ENCODE measurements at regions not wholly inside any gene's neighbourhood (a gene's known extent, or its start where the extent isn't known, plus 50 kb on each side); places are given as distances from the start of the nearest gene placed in this dataset.

DNA sequence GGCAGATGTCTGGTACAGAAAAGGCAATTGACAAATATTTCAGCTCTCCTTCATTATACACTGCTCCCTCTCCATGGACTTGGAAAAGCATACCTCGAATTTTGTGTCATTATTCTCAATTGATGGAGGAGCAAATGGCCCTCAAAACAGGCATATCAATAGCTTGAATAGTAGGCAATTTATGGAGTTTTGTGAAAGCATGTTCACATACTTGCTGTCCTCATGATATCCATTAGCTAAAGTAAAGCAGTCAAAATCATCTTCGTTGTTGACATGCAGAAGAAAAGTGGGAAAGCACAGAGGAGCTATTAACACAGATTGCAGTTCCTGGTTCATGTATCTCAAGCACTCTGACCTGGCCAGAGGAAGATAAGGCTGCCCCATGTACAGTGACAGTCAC, 472.8 kb downstream of the CCSER2 start:
- no peak for DNase-seq

DNA sequence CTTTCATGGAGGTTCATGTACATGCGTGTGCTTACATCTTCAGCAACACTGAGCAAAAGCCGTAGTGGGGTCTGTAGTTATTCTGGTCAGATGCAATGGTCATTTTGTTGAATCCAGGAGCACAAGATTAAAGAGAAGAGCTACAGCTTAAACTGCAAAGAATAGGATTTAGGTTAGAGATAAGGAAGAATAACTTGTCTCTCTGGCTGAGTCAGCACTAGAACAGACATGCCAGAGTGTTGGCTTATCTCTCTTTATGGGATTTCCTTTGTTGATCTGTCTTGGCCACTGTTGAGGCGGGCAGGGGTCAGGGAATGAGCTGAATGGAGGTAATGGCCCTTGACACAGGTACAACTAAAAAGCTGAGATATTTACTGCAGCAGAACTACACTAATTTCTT, 473.5 kb downstream of the CCSER2 start:
- no peak for DNase-seq

DNA sequence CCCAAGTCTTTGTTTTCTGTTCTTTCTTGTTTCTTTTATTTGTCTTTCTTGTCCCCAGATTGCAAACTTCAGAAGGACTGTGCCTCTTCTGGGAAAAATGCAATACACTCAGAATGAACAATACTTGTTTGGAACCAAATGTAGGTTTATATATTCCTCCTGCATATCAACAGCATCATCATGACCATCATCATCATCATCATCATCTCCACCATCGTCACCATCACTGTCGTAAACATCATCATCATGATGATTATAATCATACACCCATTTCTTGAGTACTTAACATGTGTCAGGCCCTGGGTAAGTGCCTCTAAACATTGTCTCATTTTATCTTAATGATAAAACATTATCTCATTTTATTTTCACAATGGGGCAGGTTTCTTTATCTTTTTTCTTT, 476.8 kb downstream of the CCSER2 start:
- no peak for DNase-seq

DNA sequence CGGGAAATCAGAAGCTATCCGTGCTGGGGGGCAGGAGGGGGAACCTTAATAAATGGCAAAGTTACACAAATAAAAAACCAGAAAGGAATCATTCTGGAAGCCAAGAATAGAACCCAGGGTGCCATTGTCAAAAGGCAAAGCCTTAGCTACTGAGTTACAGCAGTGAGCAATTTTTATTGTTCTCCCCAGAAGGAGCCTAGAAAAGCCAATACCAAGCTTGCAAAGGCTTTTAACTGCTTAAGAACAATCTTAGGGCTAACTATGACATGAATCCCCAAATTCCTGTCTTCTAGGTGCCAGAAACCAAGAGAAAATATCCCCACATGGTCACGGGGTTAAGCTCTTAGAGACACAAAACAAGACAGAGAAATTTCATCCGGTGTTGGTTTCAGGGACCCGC, 482.7 kb downstream of the CCSER2 start:
- no peak for DNase-seq

DNA sequence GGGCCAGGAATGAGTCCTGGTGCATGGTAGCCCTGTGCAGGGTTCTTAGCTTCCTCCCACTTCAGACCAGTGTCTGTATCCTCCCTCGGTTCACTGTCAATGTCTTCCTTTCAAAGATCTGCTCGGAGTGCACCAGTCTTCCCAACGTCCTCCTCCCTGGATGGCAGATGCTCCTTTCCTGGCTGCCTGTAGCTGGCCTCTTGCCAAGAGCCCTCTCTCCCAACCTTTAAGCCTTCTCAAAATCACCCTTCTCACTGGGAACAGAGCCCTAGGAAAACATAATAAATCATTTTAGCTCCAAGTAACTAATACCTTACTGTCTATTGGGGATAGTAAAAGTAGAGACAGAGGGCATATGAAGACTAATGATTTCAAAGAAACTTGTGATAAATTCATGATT, 490.6 kb downstream of the CCSER2 start:
- DNase-seq, result no peak

DNA sequence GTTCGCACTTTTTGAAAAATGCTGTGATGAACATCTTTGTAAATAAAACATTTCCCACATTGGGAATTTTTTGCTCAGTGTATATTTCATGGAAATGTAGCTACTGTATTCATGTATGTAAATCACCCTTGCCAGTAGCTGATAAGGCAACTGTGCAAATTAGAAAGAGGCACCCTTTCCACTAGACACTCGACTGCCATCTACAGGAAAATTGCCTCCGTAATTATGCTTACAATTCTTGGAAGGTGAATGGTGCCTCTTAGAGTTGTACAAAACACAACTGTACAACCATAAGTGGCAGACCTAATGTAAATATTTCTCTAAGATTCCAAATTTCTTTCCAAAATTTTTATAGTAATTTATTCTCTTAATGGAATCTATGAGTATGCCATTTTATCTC, 491.7 kb downstream of the CCSER2 start:
- no peak for DNase-seq

DNA sequence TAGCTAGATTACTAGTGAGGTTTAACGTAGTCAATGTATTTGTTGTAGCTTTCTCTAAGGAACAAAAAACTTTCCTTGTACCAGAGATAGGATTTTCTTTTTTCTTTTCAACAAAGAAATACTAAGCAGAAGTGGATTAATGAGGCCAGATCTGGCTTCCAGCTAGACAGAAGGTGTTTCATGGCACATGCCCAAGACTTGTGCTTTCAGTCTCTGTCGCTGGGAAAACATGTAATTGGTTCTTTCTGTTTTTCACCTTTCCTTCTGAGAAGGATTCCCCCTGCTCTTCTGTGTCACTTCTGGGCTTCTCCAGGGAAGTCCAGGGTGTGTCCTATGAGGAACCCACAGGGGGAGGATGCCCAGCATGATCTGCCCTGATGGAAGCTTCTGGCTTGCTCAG, 492.2 kb downstream of the CCSER2 start:
- DNase-seq, result no peak

DNA sequence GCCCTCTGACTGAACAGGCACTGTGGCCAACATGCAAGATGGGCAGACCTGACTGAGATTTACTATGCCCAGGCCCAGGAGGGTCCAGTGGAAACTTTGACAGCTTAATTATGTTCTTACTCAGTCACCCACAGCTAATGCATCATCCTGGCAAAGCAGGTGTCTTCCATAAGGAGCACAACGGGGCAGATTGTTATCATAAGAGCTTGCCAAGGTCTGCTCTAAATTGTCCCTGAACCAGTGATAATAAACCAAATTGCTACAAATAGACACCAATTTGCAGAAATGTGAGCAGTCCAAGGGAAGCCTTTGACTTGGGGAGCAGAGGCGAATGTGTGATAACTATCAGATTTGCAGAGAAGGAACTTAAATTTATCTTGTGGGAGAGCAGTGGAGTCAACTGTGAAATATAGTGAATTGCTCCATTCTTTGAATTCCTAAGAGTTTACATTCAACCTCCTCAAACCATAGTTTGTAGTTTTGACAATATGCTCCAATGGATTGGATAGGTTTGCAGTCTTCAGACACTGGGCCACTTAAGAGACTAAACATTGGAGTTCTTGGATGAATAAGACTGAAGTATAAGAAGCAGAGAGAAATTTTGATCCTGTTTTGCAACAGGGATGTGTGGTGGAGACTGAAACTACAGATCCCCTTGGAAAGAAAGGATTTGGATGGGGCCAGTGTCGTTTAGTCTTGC, 494.7 kb downstream of the CCSER2 start:
- DNase-seq, result no peak

DNA sequence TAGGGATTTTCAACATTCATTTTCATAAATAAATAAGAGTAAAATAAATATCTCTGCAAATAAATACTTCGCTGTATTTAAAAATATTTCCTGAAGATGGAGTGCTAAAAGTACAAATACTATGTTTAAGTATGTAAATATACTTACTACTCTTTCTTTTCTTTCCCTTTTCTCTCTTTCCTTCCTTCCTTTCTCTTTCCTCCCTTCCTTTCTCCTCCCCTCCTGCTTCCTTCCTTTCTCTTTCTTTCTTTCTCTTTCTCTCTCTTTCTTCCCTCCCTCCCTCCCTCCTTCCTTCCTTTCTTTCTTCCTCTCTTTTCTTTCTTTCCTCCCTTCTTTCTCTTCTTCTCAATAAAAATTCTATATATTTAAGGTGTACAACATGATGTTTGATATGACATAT, 496.1 kb downstream of the CCSER2 start:
- DNase-seq, result no peak

DNA sequence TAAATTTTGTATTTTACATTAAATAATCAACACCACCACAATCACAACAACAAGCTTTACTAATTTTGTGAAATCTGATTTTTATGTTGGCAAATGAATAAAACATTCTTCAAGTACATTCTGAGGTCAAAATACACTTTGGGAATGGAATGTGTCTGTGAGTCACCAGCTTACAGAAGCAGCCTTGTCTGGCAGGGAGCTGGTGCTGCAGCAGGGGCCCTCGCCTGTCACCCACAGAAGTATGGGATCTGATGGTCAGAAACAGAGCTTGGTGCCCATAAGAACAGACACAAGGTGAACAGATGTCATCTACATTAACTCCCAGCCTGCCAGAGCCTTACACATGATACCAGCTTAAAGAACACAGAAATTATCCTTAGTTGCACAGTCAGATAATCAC, 496.9 kb downstream of the CCSER2 start:
- no peak for DNase-seq

DNA sequence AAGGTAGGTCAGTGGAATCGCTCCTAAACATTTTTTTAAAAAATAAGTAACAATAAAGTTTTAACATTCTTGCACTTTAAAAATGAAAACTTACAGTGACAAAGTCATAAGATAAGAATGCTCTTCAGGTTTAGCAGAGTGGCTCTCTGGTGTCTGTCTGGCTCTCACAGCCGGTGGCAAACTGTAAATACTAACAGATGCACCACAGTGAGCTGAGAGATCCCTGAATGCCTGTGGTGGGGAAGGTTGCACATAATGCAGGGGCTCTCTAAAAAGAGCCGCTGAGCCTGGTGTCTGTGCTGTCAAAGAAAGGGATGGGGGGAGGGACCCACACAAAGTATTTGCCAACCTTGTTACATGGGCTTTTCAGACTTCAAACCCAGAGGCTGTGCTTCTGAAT, 498.3 kb downstream of the CCSER2 start:
- DNase-seq, result no peak

DNA sequence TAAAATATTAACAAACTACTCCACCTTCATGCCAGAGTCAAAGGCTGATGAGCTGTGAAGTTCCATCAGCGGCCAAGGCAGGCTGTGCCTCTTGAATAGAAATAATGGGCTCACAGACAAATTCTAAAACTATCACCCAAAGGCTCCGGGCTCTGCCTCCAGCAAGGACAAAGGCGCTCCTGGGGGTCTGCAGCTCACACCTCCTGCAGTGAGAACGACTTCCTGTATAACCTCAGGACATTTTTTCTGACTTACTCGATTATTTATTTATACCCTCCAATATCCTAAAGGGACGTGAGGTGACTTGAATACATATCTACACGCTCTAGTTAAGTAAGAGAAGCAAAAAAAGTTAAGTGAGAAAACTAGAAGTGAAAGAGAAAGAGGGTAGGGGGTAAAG, 500.7 kb downstream of the CCSER2 start:
- no peak for DNase-seq

DNA sequence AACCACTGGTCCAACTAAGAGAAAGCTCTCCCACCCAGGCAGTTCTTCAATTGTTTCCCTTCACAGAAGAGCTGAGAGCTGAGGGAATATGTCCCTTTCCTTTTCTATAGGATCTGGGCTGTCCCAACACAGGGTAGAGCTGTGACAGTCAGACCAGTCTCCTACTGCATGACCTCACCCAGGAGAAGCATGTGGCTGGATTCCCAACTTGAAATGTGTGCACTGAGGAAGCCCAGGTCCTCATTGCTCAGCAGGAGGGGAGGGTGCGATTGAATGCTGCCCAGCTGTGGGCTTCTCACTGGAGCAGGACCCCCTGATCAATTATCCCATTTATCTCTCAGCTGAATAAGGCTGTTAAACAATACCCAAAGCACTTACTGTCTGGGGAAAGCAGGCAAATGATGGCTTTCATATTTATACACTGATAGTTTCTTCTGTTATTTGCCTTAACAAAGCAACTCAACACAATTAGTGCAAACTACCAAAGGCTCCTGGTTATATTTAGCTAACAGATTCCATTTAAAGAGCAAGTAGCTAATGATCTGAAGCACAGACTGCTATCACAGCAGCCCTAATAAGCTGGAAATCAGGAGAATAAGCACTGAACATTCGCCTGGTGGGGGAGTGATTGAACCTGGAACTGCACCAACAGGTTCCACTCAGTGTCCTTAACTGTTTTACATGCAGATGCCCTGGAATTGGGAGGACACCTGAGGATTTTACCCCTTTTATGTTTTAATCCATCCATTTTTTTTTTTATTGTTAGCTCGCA, 508.8 kb downstream of the CCSER2 start:
- DNase-seq, result no peak

DNA sequence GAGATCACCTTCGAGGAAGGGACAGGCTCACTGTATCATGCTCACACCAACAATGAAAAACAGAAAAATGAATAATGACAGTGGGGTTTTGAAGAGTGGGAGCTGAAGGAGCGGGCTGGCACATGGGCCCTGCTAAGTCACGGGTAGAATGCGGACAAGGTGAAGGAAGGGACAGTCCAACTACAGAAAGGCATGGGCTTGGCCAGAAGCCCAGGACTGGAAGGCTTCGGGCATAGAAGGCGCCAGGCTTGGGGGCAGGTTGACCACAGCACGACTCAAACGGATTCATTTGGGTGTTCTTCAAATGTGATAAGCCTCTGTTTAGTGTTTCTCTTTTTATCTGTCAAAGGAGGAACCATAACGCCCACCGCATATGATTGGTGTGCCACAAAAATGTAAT, 509.5 kb downstream of the CCSER2 start:
- no peak for DNase-seq

DNA sequence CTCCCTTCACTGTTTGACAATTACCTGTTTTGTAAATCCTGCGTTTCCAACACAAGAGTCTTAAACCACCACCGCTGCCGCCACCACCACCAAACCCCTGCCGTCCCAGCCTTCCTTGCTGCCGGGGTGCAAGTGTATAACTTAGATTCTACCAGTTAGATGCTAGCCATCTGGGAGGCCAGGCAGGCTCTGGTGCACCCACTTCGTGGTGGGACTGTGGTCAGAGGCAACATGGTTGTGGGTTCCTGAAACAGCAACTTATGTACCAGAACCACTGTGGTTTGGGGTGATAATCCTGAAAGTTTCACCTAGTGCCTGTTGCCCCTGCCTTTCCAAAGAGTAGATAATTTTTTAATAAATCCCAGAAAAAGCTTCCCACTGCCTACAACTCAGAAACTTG, 510.5 kb downstream of the CCSER2 start:
- DNase-seq, result no peak

DNA sequence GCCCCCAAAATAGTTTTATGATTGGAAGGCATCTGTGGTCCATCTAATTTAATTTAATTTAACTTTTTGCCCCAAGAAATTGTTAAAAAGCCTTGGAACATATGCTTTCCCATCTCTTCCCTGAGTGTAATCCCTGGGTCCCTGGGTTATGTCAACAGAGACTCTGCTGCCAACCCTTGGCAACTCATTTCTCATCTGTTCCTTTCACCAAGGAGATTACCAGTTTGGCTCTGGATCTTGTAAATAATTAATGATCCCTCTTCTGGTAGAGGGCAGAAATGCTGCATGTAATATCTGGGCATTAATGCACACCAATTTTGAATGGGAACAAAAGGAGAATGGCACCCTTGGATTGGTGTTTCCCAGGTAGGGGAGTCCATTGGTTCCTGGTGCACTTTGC, 514.2 kb downstream of the CCSER2 start:
- DNase-seq, result no peak

DNA sequence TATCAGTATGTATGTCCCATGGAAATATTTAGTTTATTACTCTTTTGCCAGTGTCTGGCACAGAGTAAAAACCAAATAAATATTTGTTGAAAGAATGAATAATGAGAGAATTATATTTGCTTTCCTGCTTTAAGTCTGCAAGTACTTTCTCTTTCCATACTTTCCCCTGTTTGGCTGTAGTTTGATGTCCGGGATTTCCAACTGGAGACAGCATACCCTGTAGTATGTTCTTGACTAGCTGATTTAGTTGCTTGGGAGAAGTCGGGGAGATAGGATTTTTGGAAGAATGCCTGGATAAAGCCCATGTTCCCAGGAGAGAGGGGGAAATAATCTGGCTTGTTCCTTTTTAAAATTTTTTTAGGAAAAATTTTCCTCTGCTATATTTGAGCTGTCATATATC, 516.1 kb downstream of the CCSER2 start:
- no peak for DNase-seq

DNA sequence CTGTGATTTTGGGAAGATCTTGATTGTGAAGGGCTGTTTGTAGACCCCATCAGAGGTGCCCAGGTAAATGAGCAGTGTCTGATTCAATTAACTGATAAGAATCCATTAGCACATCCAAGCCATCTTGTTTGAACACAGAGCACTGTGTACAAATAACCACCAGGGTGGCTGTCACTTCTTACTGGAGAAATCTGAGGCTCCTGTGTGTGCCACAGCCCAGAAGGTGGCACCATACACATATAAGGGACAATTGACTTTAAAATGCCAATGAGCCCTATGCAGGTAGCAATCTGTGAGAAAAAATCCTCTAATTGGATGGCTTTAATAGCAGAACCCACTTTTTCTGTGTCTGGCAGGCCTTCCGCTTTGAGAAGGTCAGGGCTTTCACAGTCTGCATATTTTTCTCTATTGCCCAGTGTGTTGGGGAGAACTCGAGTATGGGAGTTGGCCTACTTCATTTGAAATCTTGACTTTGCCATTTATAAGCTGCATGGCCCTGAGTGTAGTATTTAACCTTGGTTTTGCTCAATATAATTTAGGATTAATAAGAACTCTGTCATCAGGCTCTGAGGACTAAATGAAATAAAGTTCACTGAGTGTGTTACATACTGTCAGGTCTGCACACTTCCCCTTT, 517.4 kb downstream of the CCSER2 start:
- peak; percentile 32 for DNase-seq

DNA sequence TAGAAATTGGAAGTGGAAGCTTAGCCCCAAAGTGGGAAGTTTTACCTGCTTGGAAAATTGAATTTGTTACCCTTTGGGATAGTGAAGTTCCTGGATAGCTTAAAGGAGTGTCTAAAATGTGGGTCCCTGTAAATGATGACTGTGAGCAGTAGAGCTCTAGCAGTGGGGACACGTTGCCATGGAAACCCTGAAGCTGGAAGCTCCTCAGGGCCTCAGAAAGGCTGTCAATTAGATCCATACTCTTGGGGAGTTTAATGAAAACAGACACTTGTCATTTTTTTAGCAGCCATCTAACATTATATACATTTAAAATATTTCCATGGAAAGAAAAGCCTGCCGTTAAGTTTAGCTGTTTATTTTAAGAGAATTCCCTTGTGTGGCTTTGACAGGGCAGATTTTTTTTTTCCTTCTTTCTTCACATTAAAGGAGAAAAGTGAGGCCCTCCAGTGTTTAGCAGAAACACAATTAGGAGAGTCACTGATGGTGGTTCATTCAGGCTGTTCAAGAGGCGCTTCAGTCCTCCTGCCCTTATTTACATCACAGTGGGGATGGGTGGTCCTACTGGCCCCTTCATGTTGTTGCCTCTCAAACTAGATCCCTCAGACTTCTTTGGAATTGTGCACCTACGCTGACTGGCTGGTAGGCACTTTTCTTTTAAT, 518.4 kb downstream of the CCSER2 start:
- no peak for DNase-seq

DNA sequence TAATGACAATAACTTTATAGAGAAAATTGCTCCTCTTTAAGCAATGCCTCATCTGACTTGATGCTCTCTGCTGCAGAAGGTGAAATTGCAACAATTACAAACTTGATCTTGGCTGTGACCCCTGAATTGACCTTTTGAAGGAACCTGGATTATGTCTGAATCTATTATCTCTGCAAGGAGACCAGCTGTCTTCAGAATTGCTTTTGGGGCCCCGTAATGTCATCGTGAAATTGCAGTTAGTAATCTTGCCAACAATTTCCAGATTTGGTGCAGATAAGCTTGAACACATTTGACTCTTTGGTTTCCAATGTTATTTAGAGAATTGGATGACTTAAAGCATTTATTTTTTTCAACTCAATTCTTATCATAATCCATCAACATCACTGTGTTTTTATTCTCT, 520.6 kb downstream of the CCSER2 start:
- DNase-seq, result no peak

DNA sequence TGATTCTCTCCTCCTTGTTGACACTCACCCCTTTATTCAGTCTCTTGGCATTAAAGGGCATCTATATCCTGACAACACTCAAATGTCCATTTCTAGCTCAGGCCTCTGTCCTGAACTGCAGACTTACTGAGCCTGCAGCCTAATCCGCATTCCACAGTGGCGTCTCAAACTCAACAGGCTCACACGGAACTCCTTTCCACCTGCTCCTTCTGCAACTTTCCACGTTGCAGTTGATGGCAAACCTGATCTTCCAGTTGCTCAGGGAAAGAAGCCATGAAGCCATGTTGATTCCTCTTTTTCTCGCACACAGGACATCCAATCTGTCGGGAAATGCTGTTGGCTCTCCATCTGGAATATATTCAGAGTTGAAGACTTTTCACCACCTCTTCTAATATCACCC, 522.4 kb downstream of the CCSER2 start:
- no peak for DNase-seq

DNA sequence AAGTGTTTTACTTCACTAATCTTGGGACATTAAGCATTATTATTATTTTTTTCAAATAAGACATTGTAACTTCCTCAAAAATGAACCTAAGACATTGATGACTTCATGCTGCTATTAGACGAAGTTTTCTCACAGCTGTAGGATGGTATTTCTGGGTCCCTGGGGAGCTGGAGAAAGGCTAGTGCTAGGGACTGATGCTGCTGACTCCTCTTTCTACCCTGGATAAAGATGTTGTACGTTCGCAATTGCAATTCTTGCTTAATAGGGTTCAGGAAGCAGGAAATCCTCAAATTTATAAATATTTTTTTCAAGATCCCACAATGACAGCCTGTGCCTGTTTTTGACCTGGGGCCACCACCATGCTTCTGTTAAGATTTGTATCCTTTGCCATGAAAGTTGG, 526.0 kb downstream of the CCSER2 start:
- no peak for DNase-seq

DNA sequence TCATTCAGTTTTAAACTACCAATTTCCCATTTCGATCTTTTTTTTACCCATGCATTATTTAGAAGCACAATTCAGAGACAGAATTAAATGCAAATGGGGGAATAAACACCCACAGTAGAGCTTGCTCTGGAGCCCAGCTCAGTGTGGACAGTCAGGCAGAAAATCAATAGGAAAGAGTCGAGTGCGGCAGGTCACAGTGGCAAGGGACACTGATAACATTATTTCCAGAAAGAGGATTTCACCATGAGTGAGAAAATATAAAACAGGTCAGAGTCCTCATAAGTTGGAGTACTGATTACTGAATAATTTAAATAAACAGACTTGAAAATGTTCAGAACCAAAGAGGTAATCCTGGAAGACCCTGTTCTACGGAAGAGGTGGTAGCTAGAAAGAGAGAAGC, 532.5 kb downstream of the CCSER2 start:
- no peak for DNase-seq

DNA sequence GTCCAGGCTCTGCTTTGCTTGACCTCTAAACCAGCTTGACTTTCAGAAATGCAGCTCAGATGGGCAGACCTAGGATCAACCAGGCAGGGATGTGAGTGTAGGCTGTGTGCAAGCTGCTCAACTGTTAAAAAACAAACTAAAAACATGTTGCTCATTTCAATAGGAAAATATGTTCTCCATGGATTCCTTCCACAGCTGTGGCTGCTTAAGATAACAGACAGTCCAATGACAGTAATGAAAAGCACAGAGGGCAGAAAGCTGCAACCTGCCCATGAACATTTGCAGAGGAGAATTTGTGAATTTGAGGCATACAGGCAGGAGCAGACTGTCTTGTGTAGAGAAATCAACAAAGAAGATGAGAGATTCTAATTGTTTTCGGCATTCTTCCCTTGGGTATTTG, 534.2 kb downstream of the CCSER2 start:
- no peak for DNase-seq

Measured in NCI-H774 (cell line).